PC-3 (cell line): ENCODE measurements at regions not wholly inside any gene's neighbourhood (a gene's known extent, or its start where the extent isn't known, plus 50 kb on each side); places are given as distances from the start of the nearest gene placed in this dataset.

Experiments used
- ATAC-seq: fragments of 200-7000 bp; cut with Tn5 transposase; 2 replicates; pipeline ENCODE4 v1.9.1; 2020; ENCODE audit warnings: mild to moderate bottlenecking, moderate library complexity
- BruUV-seq: library from RNA; stranded (reverse); fragments of 400-500 nt; replicated peaks from 2 replicates; lab custom pipeline; 2021; lab: Mats Ljungman, UMichigan
- CTCF ChIA-PET: fragments of 300-600 bp; sonication (Branson Sonifier 250); formaldehyde crosslinking; loops from one replicate; lab custom pipeline; 2022; ENCODE audit warnings: antibody characterized with exemption; lab: Charles Lee
- POLR2A ChIA-PET: fragments of 300-600 bp; sonication (Branson Sonifier 250); formaldehyde crosslinking; loops from one replicate; lab custom pipeline; 2022; ENCODE audit warnings: antibody characterized with exemption; ENCODE audit not compliant: unreplicated experiment; lab: Charles Lee
- DNase-seq: peaks from one replicate; pipeline ENCODE4 v3.0.0-alpha.2; 2015
- H2AFZ ChIP-seq: fragments of 300-600 bp; sonication (generic); 2 replicates; pipeline ENCODE4 v1.6.0; 2016; ENCODE audit warnings: antibody characterized with exemption, low read length
- H3F3A ChIP-seq: fragments of 300-600 bp; sonication (generic); one replicate; pipeline ENCODE4 v1.6.0; 2017; ENCODE audit warnings: antibody characterized with exemption, low read length, control low read depth, mild to moderate bottlenecking; ENCODE audit not compliant: unreplicated experiment
- H3K27ac ChIP-seq: fragments of 300-600 bp; sonication (generic); 2 replicates; pipeline ENCODE4 v1.5.1; 2016; ENCODE audit warnings: mild to moderate bottlenecking, low read length
- H3K27me3 ChIP-seq: fragments of 300-600 bp; sonication (generic); 2 replicates; pipeline ENCODE4 v1.6.1; 2016; ENCODE audit warnings: low read length, mixed read lengths
- H3K36me3 ChIP-seq: fragments of 300-600 bp; sonication (generic); 2 replicates; pipeline ENCODE4 v1.6.1; 2016; ENCODE audit warnings: low read depth, mixed run types, low read length, mixed read lengths
- H3K4me1 ChIP-seq: fragments of 300-600 bp; sonication (generic); 2 replicates; pipeline ENCODE4 v1.5.1; 2016; ENCODE audit warnings: low read length; ENCODE audit not compliant: insufficient read depth
- H3K4me2 ChIP-seq: fragments of 300-600 bp; sonication (generic); 2 replicates; pipeline ENCODE4 v1.6.0; 2016; ENCODE audit warnings: low read length
- H3K4me3 ChIP-seq: fragments of 300-600 bp; sonication (generic); 2 replicates; pipeline ENCODE4 v1.5.1; 2016; ENCODE audit warnings: mild to moderate bottlenecking, low read length, mixed read lengths
- H3K79me2 ChIP-seq: fragments of 300-600 bp; sonication (generic); 2 replicates; pipeline ENCODE4 v1.6.1; 2017; ENCODE audit warnings: low read length, mixed read lengths
- H3K9ac ChIP-seq: fragments of 300-600 bp; sonication (generic); 2 replicates; pipeline ENCODE4 v1.6.0; 2016; ENCODE audit warnings: mild to moderate bottlenecking, low read length
- H3K9me2 ChIP-seq: fragments of 300-600 bp; sonication (generic); replicated peaks from 2 replicates; pipeline ENCODE4 v1.6.1; 2016; ENCODE audit warnings: mixed run types, low read length, mixed read lengths
- H3K9me3 ChIP-seq: fragments of 300-600 bp; sonication (generic); 2 replicates; pipeline ENCODE4 v1.6.1; 2016; ENCODE audit warnings: low read length, mixed read lengths
- H4K20me1 ChIP-seq: fragments of 300-600 bp; sonication (generic); 2 replicates; pipeline ENCODE4 v1.6.1; 2016; ENCODE audit warnings: low read length, mixed read lengths
- CTCF ChIP-seq: fragments of 300-600 bp; sonication (generic); conservative IDR thresholded peaks from 2 replicates; pipeline ENCODE4 v1.5.1; 2017; ENCODE audit warnings: antibody characterized with exemption, low read depth, mild to moderate bottlenecking, low read length
- EZH2 ChIP-seq: fragments of 300-600 bp; sonication (generic); IDR thresholded peaks from one replicate; pipeline ENCODE4 v1.6.1; 2017; ENCODE audit warnings: antibody characterized with exemption, mild to moderate bottlenecking, low read length; ENCODE audit not compliant: unreplicated experiment
- EZH2phosphoT487 ChIP-seq: fragments of 300-600 bp; sonication (generic); IDR thresholded peaks from 2 replicates; pipeline ENCODE4 v1.6.1; 2018; ENCODE audit warnings: mild to moderate bottlenecking, antibody characterized with exemption, low read length, borderline replicate concordance
- intact Hi-C: fragments of 100-400 bp; cut with micrococcal nuclease; formaldehyde crosslinking; loops from 2 replicates; pipeline ENCODE4 v1.9.0; 2023

GRCh38 chr12:40635141-40635731 lies 57.0 kb upstream of the CNTN1 start:
- BruUV-seq: no TSS peak
- H2AFZ ChIP-seq: no peak overlapping the region
- H3K4me3 ChIP-seq: no peak overlapping the region
- CTCF ChIA-PET: no interaction called here
- H4K20me1 ChIP-seq: no peaks in the 10 kb centered on the region
- H3K9me2 ChIP-seq: no peaks in the 10 kb centered on the region
- DNase-seq (no peak), ATAC-seq (no peak)
- no peak for TF ChIP-seq EZH2phosphoT487
- no peak for TF ChIP-seq CTCF
- TF ChIP-seq EZH2: no peak
- H3K27ac ChIP-seq: no peak overlapping the region
- no peaks in the 10 kb centered on the region for H3K9me3 ChIP-seq
- H3K9ac ChIP-seq: no peak overlapping the region
- no peaks in the 10 kb centered on the region for H3K36me3 ChIP-seq
- no peaks in the 10 kb centered on the region for H3K79me2 ChIP-seq
- no peaks in the 10 kb centered on the region for H3K27me3 ChIP-seq
- no peaks in the 10 kb centered on the region for H3F3A ChIP-seq
- no peak overlapping the region for H3K4me2 ChIP-seq
- intact Hi-C loops: no loop called here
- no peaks in the 10 kb centered on the region for H3K4me1 ChIP-seq
- POLR2A ChIA-PET: no interaction called here
